ENCODE measurements at regions not wholly inside any gene's neighbourhood (a gene's known extent, or its start where the extent isn't known, plus 50 kb on each side); places are given as distances from the start of the nearest gene placed in this dataset.
"Not testable (repeated sequence)": the region's sequence is repeated elsewhere in the genome, so short reads cannot be mapped to it uniquely, and the experiment has no call there.

DNA sequence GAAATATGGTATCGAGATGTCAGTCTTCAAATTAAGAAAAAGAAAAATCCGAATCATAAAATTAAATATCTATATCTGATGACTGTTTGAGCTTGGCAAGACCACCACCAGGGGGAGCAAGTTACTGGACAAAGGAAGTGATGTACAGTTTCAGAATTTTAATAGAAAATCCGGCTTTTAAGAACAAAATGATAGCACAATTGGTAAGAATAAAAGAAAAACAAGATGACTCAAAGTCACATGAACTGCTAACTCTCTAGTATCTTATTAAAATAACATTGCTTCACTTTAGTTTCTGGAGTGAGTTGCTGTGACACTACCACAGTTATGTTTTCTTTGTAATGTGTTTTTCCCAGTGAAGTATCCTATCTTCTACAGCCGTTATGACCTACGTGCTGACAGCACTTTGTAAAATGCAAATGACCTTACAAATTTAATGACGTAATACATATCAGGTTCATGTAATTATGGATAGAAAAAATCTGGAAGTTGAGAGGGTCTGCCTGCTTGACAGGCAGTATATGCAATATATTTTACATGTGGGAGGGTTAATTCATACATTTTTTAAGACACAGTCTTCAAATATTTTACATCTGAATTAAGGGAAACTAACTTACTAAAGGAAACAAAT, 405.3 kb upstream of the HS3ST5 start:
- no peak for DNase-seq

DNA sequence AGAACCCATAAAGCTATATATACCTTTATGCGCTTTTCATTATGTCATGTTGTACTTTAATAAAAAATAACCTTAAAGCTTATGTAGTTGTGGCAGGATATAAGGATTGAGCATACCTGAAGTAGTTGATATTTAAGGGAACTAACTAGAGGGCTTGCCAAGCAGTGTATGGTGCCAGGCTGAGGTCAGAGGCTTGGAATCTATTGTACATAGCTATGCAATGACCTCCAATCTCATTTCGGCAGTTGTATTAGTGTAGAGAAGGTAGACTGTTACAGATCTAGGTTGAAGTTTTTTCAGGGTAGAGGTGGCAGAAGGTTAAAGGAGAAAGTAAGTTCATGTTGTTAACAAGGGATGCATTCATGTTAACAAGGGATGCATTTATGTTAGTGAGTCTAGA, 397.7 kb upstream of the HS3ST5 start:
- no peak for DNase-seq

DNA sequence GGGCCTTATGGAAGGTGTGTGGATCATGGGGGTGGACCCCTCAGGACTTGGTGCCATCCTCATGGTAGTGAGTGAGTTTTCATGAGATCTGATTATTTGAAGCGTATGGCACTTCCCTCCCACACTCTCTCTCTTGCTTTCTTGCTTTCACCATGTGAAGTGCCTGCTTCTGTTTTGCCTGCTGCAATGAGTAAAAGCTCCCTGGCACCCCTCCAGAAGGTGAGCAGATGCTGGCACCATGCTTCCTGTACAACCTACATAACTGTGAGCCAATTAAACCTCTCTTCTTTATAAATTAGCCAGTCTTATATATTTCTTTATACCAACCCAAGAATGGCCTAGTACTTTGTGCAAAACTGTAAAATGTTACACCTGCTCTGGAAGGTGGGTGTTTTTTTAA, 396.8 kb upstream of the HS3ST5 start:
- no peak for DNase-seq

DNA sequence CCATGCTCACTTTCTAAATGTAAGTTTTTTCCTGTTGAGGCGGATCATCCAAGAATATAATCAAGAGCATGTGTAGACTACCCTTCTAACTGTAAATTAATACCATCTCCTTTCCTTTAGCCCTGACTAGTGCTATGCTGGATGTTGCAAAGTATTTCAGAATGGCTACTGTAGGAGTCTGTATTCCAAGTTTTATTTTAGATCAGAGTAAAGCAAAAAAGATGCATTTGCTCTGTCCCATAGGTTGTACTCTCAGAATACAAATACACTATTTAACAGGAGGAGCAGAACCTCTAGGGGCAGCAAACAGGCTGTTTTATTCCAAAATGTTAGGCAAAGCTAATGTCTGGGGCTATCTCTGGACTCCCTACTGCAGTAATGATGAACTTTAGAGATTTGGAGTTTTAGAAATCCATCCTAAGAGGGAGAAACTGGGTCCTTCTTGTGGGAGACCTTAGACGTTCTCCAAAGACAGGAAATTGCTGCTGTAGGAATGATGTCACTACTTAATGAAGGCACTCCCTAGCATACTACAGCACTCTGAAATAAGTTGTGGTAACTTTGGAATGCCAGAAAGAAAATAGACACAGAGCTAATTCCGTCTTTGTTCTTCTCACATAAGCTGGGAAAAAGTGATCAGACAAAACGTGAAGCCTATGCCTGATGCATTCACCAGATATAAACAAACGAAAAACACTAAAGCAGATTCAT, 392.4 kb upstream of the HS3ST5 start:
- DNase-seq, result no peak

DNA sequence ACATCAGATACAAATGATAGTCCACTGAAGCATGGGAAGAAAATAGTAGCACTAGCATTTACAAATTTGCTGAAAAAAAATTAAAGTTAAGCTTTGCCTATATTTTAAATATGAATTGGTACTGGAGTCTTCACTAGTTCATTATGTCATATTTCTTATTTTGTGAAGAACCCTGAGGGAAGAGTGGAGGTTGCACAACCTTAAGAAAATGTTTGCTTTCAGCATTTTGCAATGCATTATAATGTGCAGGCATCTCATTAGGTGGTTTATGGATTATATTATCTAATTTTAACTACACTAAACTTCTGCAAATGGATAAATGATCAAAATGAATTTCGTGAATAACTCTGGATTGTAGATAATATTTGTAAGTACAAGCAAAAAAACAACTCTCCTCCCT, 390.8 kb upstream of the HS3ST5 start:
- no peak for DNase-seq

DNA sequence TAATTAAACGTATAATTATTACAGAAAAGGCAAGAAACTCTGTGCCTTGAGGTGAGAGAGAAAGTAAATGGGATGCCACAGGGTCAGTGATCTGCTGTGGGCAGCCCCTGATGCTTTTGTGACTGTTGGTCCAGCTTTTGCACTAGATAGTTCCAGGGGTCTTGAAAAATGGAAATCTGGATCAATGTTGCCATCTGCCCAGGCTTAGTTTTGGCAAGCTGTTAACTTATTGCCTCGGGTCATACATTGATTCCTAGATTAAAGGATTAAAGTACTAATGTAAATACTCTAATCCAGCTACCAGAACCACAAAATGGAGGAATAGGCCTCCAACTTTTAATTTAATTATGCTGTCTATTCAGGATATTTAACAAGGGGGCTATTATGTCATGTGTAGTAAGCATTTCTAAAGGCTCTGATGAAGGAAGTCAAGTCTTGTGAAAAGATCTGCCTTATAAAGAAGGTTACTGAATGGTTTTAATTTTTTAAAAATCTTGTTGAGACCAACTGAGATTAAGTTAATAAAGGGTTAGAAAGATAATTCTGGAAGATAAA, 376.0 kb upstream of the HS3ST5 start:
- no peak for DNase-seq

DNA sequence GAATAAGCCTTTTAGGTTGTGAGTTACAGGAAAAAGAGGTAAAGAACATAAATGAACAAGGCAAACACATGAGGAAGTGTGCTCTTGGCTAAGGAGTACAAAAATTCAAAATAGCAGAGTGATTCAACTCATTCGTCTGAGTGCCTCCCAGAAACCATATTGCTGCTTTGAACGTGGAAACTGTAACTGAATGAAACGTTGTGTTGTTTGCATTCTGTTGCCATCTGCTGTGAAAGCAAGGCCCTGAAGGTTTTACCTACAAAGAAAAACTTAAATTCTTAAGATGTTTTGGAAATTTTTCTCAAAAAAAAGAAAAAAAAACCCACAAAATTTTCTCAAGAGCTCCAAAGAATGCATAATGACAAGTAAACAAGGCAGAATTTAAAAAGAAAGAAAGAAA, 375.4 kb upstream of the HS3ST5 start:
- DNase-seq, result no peak

DNA sequence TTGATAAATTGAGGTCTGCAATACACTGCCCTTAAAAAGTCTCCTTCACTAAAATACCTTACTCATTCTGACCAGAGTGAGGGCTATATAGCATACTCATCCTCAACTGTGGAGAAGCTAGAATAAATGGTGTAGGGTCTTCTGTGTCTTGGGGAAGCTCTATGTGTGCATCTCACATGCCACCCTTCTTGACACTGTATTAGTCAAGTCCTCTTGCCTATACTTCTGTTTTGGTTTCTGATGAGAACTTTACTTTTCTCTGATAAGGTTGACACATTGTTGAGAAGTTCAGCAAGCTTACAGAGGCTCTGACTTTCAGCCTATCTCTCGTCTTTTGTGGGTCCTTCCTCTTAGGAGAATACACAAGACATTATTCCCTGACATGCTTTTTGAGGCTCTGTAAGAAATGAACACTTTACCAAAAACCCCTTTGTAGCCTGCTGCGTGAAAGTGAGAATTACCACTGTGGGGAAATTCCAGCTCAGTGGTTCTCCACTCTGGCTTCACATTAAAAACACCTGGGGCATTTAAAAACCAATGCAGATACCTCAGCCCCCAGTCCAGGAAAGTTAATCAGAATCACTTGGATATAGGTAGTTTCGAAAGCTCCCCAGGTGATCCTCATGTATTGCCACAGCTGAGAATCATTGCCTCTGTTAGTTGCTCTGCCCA, 372.1 kb upstream of the HS3ST5 start:
- DNase-seq, result no peak

DNA sequence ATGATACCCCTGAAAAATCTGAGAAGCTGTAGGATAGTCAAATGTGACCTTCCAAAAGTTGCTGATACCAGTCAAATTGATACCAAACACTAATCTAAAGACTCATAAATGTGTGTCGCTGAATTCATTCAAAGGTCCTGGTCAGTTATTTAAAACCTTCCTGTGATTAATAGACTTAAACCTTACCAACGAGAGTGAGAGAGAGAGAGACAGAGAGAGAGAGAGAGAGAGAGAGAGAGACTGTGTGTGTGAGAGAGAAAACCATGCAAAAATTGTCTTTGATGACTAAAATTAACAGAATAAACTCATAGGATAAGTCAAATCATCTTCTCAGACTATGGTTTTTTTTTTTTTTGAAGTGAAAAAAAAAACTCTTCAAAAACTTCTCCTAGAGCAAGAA, 370.9 kb upstream of the HS3ST5 start:
- DNase-seq, result no peak

DNA sequence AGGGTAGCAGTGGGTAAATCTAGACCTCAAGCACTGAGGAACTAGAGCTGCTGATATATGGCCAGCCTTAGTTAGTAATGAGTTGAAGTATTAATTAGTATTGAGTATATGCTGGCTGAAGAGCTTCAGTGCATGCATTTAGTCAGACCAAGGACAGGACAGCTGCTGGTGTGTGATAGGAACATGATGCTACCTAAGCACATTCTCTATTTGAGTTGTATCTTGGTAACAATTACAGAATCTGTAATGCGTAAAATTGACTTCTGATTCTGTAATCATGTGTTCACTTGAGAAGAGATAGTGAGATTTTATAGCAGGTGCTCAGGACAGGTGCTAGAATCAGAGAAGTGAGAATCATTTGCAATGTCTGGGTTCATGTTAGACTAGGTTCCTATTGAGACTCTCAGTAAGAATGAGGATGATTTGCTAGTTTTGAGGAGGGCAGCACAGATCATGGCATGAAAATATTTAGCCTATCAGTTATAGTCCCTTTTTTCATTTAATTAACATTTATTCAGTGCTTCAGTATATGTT, 369.4 kb upstream of the HS3ST5 start:
- no peak for DNase-seq

DNA sequence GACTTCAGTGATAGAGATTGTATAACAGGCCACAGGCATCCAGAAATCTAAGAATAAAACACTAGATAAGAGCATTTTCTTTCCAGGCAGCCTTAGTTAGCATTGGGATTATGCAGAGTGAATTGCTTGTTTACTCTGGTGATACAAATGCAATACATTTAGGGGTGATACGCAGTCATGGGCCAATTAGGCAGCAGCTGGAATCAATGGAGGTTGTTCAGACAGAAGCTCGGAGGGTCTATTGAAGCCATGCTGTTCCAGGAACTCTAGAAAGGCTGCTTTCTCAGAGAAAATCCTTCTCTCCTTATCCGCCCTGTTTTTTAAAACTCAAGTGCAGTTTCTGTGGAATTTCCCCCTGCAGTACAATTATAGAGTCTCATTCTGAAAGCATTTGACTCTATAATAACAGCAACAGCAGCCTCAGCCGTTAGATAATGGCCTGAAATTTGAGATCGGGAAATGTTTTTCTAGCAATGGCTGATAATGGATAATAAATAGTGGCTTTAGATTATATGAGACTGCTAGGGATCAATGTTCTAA, 364.3 kb upstream of the HS3ST5 start:
- no peak for DNase-seq

DNA sequence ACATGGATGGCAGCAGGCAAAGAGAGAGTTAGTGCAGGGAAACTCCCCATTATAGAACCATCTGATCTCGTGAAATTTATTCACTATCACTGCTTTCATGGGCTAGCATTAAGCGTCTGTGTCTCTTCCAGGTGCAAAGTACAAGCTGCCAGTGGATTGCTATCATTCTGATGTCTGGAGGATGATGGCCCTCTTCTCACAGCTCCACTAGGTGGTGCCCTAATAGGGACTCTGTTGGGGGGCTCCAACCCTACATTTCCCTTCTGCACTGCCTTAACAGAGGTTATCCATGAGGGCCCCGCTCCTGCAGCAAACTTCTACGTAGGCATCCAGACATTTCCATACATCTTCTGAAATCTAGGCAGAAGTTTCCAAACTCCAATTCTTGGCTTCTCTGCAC, 347.8 kb upstream of the HS3ST5 start:
- no peak for DNase-seq

DNA sequence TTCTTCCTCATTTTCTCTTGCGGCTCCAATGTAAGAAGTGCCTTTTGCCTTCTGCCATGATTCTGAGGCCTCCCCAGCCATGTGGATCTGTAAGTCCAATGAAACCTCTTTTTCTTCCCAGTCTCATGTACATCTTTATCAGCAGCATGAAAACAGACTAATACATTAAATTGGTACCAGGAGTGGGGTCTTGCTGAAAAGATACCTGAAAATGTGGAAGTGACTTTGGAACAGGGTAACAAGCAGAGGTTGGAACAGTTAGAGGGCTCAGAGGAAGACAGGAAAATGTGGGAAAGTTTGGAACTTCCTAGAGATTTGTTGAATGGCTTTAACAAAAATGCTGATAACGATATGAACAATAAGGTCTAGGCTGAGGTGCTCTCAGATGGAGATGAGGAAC, 316.7 kb upstream of the HS3ST5 start:
- DNase-seq, result no peak

DNA sequence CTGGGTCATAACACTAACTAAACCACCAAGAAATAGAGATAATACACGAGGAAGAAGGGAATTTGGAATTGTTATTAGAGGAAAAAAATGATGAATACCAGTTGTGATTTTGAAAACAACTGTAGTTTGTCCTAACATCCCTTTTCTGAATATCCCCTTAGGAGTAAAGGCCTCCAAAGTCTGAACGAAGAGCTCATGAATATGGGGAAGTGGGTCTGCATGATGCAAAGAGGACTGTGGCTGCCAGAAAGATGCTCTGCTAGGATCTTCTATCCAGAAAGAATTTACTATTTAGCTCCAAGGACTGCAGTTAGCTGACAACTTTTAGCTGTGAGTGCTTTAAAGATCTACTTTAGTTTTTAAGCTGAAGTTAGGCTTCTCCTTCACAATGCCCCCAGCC, 308.8 kb upstream of the HS3ST5 start:
- no peak for DNase-seq

DNA sequence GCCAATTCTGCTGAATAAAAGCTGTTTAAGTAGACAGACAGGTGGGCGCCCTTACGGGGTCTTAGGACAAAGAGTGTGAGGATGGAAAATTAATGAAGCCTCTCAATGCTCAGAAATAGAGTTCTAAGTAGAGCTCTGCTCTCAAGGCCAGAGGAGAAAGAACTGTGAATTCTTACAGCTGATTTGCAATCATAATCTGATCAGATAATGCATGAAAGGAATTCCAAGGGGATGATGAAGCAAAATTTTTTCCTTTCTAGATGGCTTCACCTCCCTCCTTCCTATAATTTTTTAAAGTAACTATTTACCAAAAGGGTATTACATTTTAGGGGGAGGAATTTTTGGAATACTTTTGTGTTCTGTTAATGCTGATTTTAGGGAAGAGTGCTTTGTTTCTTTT, 308.1 kb upstream of the HS3ST5 start:
- no peak for DNase-seq

DNA sequence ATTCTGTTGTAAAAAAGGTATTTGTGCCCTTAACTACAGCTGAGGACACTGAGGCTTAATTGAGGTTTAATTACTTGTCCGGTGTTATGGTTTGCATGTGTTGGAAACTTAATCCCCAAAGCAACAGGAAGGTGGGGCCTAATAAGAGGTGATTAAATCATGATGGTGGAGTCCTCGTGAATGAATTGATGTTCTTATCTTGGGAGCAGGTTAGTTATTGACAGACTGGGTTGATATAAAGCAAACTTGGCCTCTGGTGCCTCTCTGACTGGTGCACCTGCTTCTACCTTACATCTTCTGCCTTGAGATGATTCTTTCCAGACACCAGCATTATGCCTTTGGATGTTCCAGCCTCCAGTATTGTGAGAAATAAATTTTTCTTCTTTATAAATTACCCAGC, 306.5 kb upstream of the HS3ST5 start:
- no peak for DNase-seq

DNA sequence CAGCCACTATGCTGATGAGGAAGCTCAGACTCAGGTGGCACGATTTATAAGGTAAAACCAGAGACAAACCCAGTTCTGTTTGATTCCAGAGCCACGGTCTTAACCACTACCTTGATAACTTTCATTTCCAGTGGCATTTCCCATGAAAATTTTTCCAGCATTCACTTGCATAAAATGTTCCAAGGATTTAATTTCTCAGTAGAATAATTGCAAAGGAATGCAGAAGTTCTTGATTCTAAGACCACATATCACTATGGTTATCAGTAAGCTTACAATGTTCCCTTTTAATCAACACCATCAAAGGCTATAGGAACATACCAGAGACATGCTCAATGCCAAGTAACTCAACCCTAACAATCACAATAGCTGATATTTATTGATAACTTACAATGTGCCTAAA, 306.0 kb upstream of the HS3ST5 start:
- no peak for DNase-seq

DNA sequence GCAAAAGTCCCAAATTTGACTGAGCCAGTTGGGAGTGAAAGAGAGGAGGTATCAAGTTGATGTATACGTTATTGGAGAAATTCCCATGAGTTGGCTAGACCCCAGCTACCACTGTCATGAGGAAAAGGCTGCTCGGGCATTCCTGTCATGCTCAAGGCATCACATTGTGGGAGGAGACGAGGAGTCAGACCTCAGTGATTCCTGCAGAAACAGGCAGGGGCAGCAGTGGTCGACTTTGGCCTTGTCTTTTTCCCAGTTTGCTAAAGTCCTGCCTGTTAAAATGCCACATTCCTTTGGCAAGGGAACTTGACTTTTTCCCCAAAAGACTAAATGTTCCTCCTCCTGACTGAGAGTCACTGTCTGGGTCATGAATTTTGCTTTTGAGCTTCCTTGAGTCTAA, 295.5 kb upstream of the HS3ST5 start:
- DNase-seq, result no peak

DNA sequence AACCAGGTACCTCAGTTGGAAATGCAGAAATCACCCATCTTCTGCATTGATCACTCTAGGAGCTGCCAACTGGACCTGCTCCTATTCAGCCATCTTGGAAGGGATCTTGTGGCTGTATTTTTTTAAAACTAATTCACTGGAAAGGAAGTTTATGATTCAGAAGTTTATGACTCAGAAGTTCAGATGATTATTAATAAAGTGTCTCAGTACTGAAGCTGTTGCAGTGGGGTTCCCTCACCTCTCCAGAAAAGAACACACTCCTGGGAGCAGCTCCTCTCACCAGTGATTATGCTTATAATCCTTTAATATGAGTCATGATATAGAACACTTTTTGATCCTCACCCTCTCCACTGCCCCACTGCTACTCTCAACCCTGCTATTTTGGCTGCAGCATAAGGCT, 291.2 kb upstream of the HS3ST5 start:
- no peak for DNase-seq

DNA sequence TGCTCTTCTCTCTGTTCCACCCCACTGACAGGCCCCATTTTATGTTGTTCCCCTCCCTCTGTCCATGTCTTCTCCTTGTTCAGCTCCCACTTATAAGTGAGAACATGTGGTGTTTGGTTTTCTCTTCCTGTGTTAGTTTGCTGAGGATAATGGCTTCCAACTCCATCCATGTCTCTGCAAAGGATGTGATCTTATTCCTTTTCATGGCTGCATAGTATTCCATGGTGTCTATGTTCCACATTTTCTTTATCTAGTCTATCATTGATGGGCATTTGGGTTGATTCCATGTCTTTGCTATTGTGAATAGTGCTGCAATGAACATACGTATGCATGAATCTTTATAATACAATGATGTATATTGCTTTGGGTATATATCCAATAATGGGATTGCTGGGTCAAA, 283.4 kb upstream of the HS3ST5 start:
- DNase-seq, result not testable (repeated sequence)

DNA sequence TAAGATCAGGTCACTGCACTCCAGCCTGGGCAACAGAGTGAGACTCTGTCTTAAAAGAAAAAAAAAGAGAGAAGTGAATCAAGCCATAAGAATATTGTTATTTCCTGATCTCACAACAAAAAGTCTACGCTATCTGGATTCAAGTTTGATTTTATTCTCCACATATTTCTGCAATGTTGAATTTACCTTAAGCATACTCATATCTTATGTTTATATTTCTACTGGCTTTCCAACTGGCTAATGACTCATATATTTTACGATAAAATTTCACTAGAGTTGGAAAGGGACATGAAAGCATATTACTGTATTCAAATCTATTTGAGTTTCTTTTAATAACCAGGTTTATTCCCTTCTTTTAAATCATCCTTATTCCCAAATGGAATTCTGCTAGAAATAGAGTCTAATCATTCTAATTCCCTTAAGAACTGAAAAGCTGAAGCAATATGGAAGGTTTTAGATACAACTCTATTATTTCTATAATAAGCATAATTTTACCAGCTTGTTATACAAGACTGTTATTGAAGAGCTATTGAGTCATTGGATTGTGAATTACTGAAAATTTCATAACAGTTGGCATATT, 276.9 kb upstream of the HS3ST5 start:
- DNase-seq, result no peak

DNA sequence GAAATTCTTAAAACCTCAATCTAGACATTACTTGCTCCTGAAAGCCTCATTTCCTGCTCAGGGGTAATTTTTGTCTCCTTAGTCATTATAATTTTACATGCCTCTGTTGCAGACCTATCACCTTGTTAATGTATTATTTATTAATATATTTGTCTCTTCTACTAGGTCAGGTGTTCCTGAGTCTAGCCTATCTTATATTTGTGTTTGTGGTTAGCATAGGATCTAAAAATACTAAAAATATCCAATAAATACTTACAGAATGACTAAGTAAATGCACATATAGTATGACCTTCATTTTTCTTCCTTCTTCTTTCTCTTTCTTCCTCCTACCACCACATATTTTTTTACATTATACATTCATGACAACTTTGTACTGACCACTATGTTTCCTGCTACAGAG, 268.9 kb upstream of the HS3ST5 start:
- DNase-seq, result no peak

DNA sequence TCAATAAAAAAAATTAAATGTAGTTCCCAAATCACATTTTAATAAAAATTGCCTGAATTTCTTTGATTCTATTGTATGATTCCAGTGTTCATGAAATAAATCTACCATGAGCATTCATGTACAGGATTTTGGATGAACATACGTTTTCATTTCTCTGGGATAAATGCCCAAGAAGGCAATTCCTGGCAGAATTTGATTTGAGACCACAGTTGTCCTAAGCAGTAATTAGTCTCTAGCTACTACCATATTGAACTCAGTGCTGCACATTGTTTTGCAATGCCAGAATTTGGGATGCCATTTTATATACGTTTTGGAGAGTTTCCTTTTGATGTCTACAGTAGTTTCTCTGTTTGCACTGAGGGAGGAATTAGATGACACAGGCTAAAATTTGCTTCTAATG, 265.3 kb upstream of the HS3ST5 start:
- no peak for DNase-seq

Measured in CD4-positive, alpha-beta T cell treated with Interleukin-10 for 1 hour (primary cell).